K562 (cell line): ENCODE measurements at regions not wholly inside any gene's neighbourhood (a gene's known extent, or its start where the extent isn't known, plus 50 kb on each side); places are given as distances from the start of the nearest gene placed in this dataset.

ENCODE experiments used
- ATAC-seq: fragments of 200-7000 bp; cut with Tn5 transposase; 3 replicates; pipeline ENCODE4 v1.9.1; 2020; ENCODE audit warnings: moderate library complexity
- BruUV-seq: library from RNA; stranded (reverse); fragments of 400-500 nt; replicated peaks from 2 replicates; lab custom pipeline; 2021; lab: Mats Ljungman, UMichigan
- CTCF ChIA-PET: fragments of 300-600 bp; formaldehyde crosslinking; extraction: SDS; loops from one replicate; lab custom pipeline; 2021; ENCODE audit warnings: low intra/inter-chr PET ratio; lab: Yijun Ruan, JAX
- POLR2A ChIA-PET: fragments of 300-600, 350-650 bp; sonication (Branson Sonifier 250); formaldehyde crosslinking; extraction: SDS; loops from one replicate; lab custom pipeline; 2021; ENCODE audit warnings: antibody characterized with exemption, inconsistent platforms; lab: Yijun Ruan, JAX
- DNase-seq, 4 experiments: peaks; one replicate each; pipeline versions ENCODE4 v3.0.0 to v3.0.0-alpha.2; 2011 to 2018; ENCODE audit warnings: low spot score in 3 of 4, mixed read lengths in 3 of 4; ENCODE audit errors: extremely low read depth in 1 of 4
- FAIRE-seq: peaks from 2 replicates; lab custom pipeline; 2011; peaks lifted over from hg19 to GRCh38; lab: Jason Lieb, UNC
- H2AFZ ChIP-seq: 2 replicates; pipeline ENCODE4 v1.6.0; 2011; ENCODE audit warnings: low read depth, low read length, control low read depth, inconsistent platforms
- H3K27ac ChIP-seq: fragments of 200-600 bp; 3 replicates; pipeline ENCODE4 v1.8.0; 2011; ENCODE audit warnings: low read depth, mild to moderate bottlenecking, control low read depth, inconsistent platforms, low read length, moderate library complexity, mixed read lengths; ENCODE audit errors: extremely low read depth
- H3K27me3 ChIP-seq, 2 experiments: fragments of 300-600 bp in 1 of 2; 2 replicates in 1 of 2; 3 replicates in 1 of 2; pipeline versions ENCODE4 v1.6.0 to v1.8.0; 2011; ENCODE audit warnings: inconsistent platforms in 2 of 2, low read length in 2 of 2, mild to moderate bottlenecking in 1 of 2, mixed read lengths in 1 of 2, moderate library complexity in 1 of 2; ENCODE audit not compliant: control insufficient read depth in 2 of 2, insufficient read depth in 2 of 2
- H3K36me3 ChIP-seq: fragments of 300-600 bp; 3 replicates; pipeline ENCODE4 v1.8.0; 2011; ENCODE audit warnings: mild to moderate bottlenecking, low read length, inconsistent platforms; ENCODE audit not compliant: control insufficient read depth, insufficient read depth
- H3K4me1 ChIP-seq, 2 experiments: fragments of 200-600 bp in 1 of 2; replicated peaks in 1 of 2; 2 replicates in 1 of 2; 3 replicates in 1 of 2; pipeline versions ENCODE4 v1.5.1 to v1.8.0; 2011; ENCODE audit warnings: inconsistent platforms in 2 of 2, low read length in 2 of 2, mild to moderate bottlenecking in 1 of 2, mixed read lengths in 1 of 2, moderate library complexity in 1 of 2; ENCODE audit not compliant: control insufficient read depth in 2 of 2, insufficient read depth in 2 of 2
- H3K4me2 ChIP-seq: 2 replicates; pipeline ENCODE4 v1.6.1; 2011; ENCODE audit warnings: low read length, control low read depth, inconsistent platforms, mixed read lengths; ENCODE audit not compliant: insufficient read depth
- H3K4me3 ChIP-seq: fragments of 200-600 bp; sonication (generic), shearing (Covaris generic); 2 replicates; pipeline ENCODE4 v1.5.1; 2016; ENCODE audit warnings: control low read depth, inconsistent platforms
- H3K79me2 ChIP-seq: fragments of 200-600 bp; 3 replicates; pipeline ENCODE4 v1.8.0; 2011; ENCODE audit warnings: low read length, inconsistent platforms; ENCODE audit not compliant: control insufficient read depth, insufficient read depth
- H3K9ac ChIP-seq, 2 experiments: 2 replicates each; pipeline versions ENCODE4 v1.6.0 to v1.6.1; 2011; ENCODE audit warnings: low read depth in 2 of 2, low read length in 2 of 2, control low read depth in 1 of 2, inconsistent platforms in 1 of 2, mild to moderate bottlenecking in 1 of 2, mixed read lengths in 1 of 2; ENCODE audit not compliant: insufficient read depth in 1 of 2
- H3K9me1 ChIP-seq: one replicate; pipeline ENCODE4 v1.6.0; 2011; ENCODE audit warnings: inconsistent platforms, mild to moderate bottlenecking, low read length, moderate library complexity; ENCODE audit not compliant: control insufficient read depth, insufficient read depth
- H3K9me3 ChIP-seq: replicated peaks from 2 replicates; pipeline ENCODE4 v1.5.1; 2011; ENCODE audit warnings: low read depth, low read length, inconsistent platforms; ENCODE audit not compliant: control insufficient read depth, insufficient read depth
- H4K20me1 ChIP-seq: replicated peaks from 2 replicates; pipeline ENCODE4 v1.6.1; 2011; ENCODE audit warnings: low read length, inconsistent platforms, mixed read lengths; ENCODE audit not compliant: control insufficient read depth, insufficient read depth
- DLX4 ChIP-seq: fragments of 250-450 bp; sonication (Bioruptor Pico); IDR thresholded peaks from 2 replicates; pipeline ENCODE4 v1.6.1; 2021; ENCODE audit warnings: mild to moderate bottlenecking
- RBM25 ChIP-seq: fragments of 200-400 bp; formaldehyde crosslinking; IDR thresholded peaks from 2 replicates; pipeline ENCODE4 v1.6.1; 2018; ENCODE audit warnings: low read length, low read depth, moderate library complexity; ENCODE audit not compliant: severe bottlenecking
- SRF ChIP-seq, 2 experiments: fragments of 250-450, 450-650 bp in 1 of 2; sonication (Bioruptor Pico) in 1 of 2; sonication (generic) in 1 of 2; formaldehyde crosslinking; IDR thresholded peaks; 2 replicates each; pipeline versions ENCODE4 v1.5.0 to v1.5.1; 2020 to 2022; ENCODE audit warnings: mild to moderate bottlenecking in 1 of 2, missing genetic modification reagents in 1 of 2
- TARDBP ChIP-seq: fragments of 450-650 bp; IDR thresholded peaks from 2 replicates; pipeline ENCODE4 v1.6.1; 2016
- ZFPM2 ChIP-seq: fragments of 250-450 bp; sonication (Bioruptor Pico); IDR thresholded peaks from 2 replicates; pipeline ENCODE4 v1.5.1; 2022; ENCODE audit warnings: mild to moderate bottlenecking
- WGBS: fragments of 100-300 bp; shearing (Covaris generic); methylation state at CpG from one replicate; pipeline ENCODE4 v1.1.6; 2016; ENCODE audit warnings: low coverage, mixed read lengths; ENCODE audit not compliant: insufficient coverage; ENCODE audit errors: missing lambda C conversion rate; 5-methylcytosine and 5-hydroxymethylcytosine counted together
- in situ Hi-C: fragments of 300-500 bp; cut with MboI; formaldehyde crosslinking; loops from 4 replicates; pipeline ENCODE4 v1.15.0; 2018; ENCODE audit warnings: inconsistent platforms, mixed read lengths
- intact Hi-C: fragments of 100-400 bp; cut with micrococcal nuclease; formaldehyde crosslinking; loops from 2 replicates; pipeline ENCODE4 v1.14.2; 2022

DNA sequence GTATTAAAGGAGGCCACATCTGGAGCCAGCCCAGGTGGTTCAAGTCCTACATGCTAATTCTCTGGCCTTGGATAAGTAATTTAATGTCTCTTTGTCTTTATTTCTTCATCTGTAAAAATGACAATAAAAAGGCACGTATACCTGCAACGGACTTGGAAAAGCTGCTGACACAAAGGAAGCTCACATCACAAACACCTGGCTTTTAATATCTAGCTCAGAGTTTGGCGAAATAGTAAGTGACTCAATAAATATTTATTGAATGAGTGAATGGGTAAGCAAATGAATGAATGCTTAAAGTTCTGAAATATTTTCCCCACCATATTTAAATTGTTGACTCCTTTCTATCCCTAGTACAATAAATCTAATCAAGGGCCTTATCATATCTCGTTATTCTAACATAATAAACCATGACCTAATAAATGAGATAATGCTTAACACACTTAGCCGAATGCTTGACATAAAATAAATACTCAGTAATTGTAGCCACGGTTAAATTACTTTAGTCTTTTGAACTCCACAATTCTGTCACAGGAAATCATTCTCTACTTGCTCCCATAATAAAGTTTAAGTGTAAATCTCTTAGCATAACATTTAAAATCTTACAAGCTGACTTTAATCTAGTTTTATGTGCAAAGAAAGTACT is 74.7 kb upstream of the PALMD start:
- H3K4me1 ChIP-seq = peaks cover 4 to 6% of the 10 kb centered on the region in 2 experiments; a peak in 3 of 5 replicates
- no peak for TF ChIP-seq DLX4 (CRISPR knock-in tag)
- no peak for TF ChIP-seq SRF (CRISPR knock-in tag; IDR thresholded peaks at IDR 0.05)
- TF ChIP-seq RBM25 = no peak
- TF ChIP-seq ZFPM2 = no peak
- TF ChIP-seq TARDBP = no peak
- TF ChIP-seq, all 486 proteins: peak for 0
- in situ Hi-C loops (no loop called here), intact Hi-C loops (no loop called here)
- Histone ChIP-seq H3K9ac (no peak overlapping the region), H3K9me3 (no peaks in the 10 kb centered on the region), H3K27ac (no peak overlapping the region), H3K4me3 (no peak overlapping the region), H3K4me2 (no peak overlapping the region), H3K27me3 (no peaks in the 10 kb centered on the region), H3K9me1 (no peaks in the 10 kb centered on the region), H3K79me2 (no peaks in the 10 kb centered on the region), H2AFZ (no peak overlapping the region), H3K36me3 (no peaks in the 10 kb centered on the region), H4K20me1 (no peaks in the 10 kb centered on the region)
- POLR2A ChIA-PET = interaction anchor here (0.6 to 1.1 kb wide), 2 partner anchors 16 to 19 kb away, joined by 3 to 6 read pairs; no protein-coding TSS in a partner anchor
- FAIRE-seq (no peak), DNase-seq (no peak), ATAC-seq (no peak)
- BruUV-seq = no TSS peak
- WGBS = 62% methylated on average over 6 of the region's 6 CpGs
- CTCF ChIA-PET = no interaction called here
